WTC11 (cell line): ENCODE measurements at regions not wholly inside any gene's neighbourhood (a gene's known extent, or its start where the extent isn't known, plus 50 kb on each side); places are given as distances from the start of the nearest gene placed in this dataset.

Experiments used
- CREB1 ChIP-seq: sonication (generic); formaldehyde crosslinking; IDR thresholded peaks from 2 replicates; pipeline ENCODE4 v1.8.0; 2023; ENCODE audit warnings: mild to moderate bottlenecking, missing genetic modification reagents
- ESRRA ChIP-seq: sonication (generic); formaldehyde crosslinking; IDR thresholded peaks from 2 replicates; pipeline ENCODE4 v1.8.1; 2022; ENCODE audit warnings: mild to moderate bottlenecking, missing genetic modification reagents, borderline replicate concordance
- GABPB1 ChIP-seq: sonication (generic); formaldehyde crosslinking; IDR thresholded peaks from 2 replicates; pipeline ENCODE4 v1.8.1; 2023; ENCODE audit warnings: mild to moderate bottlenecking, missing genetic modification reagents
- RORB ChIP-seq: fragments of 250-450 bp; sonication (Bioruptor Pico); IDR thresholded peaks from 2 replicates; pipeline ENCODE4 v1.9.0; 2021; ENCODE audit warnings: mild to moderate bottlenecking
- TF ChIP-seq, protein P1 (sequence below): fragments of 200-600 bp; IDR thresholded peaks from 2 replicates; pipeline ENCODE4 v1.8.0; 2022; ENCODE audit warnings: antibody characterized with exemption

GRCh38 chr10:128930515-128930914 lies 536.5 kb upstream of the MGMT start:
- TF ChIP-seq, protein P1, sequence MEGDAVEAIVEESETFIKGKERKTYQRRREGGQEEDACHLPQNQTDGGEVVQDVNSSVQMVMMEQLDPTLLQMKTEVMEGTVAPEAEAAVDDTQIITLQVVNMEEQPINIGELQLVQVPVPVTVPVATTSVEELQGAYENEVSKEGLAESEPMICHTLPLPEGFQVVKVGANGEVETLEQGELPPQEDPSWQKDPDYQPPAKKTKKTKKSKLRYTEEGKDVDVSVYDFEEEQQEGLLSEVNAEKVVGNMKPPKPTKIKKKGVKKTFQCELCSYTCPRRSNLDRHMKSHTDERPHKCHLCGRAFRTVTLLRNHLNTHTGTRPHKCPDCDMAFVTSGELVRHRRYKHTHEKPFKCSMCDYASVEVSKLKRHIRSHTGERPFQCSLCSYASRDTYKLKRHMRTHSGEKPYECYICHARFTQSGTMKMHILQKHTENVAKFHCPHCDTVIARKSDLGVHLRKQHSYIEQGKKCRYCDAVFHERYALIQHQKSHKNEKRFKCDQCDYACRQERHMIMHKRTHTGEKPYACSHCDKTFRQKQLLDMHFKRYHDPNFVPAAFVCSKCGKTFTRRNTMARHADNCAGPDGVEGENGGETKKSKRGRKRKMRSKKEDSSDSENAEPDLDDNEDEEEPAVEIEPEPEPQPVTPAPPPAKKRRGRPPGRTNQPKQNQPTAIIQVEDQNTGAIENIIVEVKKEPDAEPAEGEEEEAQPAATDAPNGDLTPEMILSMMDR = no peak
- TF ChIP-seq ESRRA = no peak
- no peak for TF ChIP-seq CREB1 (CRISPR knock-in tag)
- TF ChIP-seq GABPB1 (CRISPR knock-in tag) = no peak
- no peak for TF ChIP-seq RORB (CRISPR knock-in tag)
